HEK293 (cell line): ENCODE measurements at regions not wholly inside any gene's neighbourhood (a gene's known extent, or its start where the extent isn't known, plus 50 kb on each side); places are given as distances from the start of the nearest gene placed in this dataset.

Source experiments
- CTCF ChIP-seq: fragments of 450-650 bp; formaldehyde crosslinking; IDR thresholded peaks from 2 replicates; pipeline ENCODE4 v1.5.1; 2016; ENCODE audit warnings: missing biosample characterization, missing genetic modification characterization
- REST ChIP-seq: fragments of 450-650 bp; formaldehyde crosslinking; IDR thresholded peaks from 2 replicates; pipeline ENCODE4 v1.5.1; 2016; ENCODE audit warnings: missing biosample characterization, missing genetic modification characterization

GRCh38 chr13:72185776-72186175 lies 318.8 kb upstream of the DACH1 start:
- no peak for TF ChIP-seq REST (tag by site-specific recombination)
- TF ChIP-seq CTCF (tag by site-specific recombination): no peak
